ENCODE measurements at regions not wholly inside any gene's neighbourhood (a gene's known extent, or its start where the extent isn't known, plus 50 kb on each side); places are given as distances from the start of the nearest gene placed in this dataset.

- Histone ChIP-seq H3K4me1 (peaks cover 23% of the 10 kb centered on the region), H3K9me3 (no peaks in the 10 kb centered on the region), H3K27me3 (replicated peaks; ENCODE audit: control insufficient read depth, insufficient read depth, low read length) (no peaks in the 10 kb centered on the region), H3K36me3 (ENCODE audit: control insufficient read depth, insufficient read depth, low read length) (no peaks in the 10 kb centered on the region), H3K4me3 (ENCODE audit: low read depth, low read length) (no peak overlapping the region)
- H3K9me3 Mint-ChIP-seq (ENCODE audit: unreplicated experiment) = no peaks in the 10 kb centered on the region
- CTCF ChIA-PET = no interaction called here
- H3K27ac Mint-ChIP-seq (ENCODE audit: unreplicated experiment) = no peak overlapping the region
- BruUV-seq (replicated peaks) = no TSS peak
- H3K36me3 Mint-ChIP-seq (ENCODE audit: insufficient read depth, unreplicated experiment) = no peaks in the 10 kb centered on the region
- H3K27me3 Mint-ChIP-seq (ENCODE audit: insufficient read depth, unreplicated experiment) = no peaks in the 10 kb centered on the region
- intact Hi-C loops (cut with micrococcal nuclease; ENCODE audit: unreplicated experiment) = no loop called here
- DNase-seq = no peak
- TF ChIP-seq, protein P1, sequence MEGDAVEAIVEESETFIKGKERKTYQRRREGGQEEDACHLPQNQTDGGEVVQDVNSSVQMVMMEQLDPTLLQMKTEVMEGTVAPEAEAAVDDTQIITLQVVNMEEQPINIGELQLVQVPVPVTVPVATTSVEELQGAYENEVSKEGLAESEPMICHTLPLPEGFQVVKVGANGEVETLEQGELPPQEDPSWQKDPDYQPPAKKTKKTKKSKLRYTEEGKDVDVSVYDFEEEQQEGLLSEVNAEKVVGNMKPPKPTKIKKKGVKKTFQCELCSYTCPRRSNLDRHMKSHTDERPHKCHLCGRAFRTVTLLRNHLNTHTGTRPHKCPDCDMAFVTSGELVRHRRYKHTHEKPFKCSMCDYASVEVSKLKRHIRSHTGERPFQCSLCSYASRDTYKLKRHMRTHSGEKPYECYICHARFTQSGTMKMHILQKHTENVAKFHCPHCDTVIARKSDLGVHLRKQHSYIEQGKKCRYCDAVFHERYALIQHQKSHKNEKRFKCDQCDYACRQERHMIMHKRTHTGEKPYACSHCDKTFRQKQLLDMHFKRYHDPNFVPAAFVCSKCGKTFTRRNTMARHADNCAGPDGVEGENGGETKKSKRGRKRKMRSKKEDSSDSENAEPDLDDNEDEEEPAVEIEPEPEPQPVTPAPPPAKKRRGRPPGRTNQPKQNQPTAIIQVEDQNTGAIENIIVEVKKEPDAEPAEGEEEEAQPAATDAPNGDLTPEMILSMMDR (IDR thresholded peaks at IDR 0.05; ENCODE audit: insufficient read depth in 1 of 2, low read depth in 1 of 2, low read length in 1 of 2, severe bottlenecking in 1 of 2, unreplicated experiment in 1 of 2) = no peak
- H3K4me3 Mint-ChIP-seq (ENCODE audit: unreplicated experiment) = no peak overlapping the region
- peaks cover 16% of the 10 kb centered on the region for H3K4me1 Mint-ChIP-seq (ENCODE audit: low read depth, unreplicated experiment)
- POLR2A ChIA-PET = no interaction called here
Observed at GRCh38 chr9:107615321-107615720, 125.8 kb upstream of the KLF4 start.

DNA sequence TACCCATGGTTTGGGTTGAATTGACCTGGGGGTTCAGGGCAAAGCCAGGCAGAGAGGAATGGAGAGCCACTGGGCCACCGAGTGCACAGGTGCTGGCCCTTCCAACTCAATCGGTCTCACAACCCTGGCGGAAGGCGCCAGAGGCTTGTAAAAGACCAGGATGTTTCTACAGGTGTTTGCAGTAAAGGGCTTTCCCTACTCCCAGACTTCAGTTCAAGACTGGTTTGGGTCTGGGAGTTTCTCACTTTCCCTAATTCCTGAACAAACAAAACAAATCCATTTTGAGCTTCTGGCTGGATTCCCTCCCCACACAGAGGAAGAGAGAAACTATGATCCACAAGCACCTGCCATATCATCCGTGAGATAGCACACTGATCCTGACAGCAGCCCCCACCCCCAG lies 125.2 kb upstream of the KLF4 start:
- no TSS peak for BruUV-seq (replicated peaks)
- no peaks in the 10 kb centered on the region for H3K36me3 Mint-ChIP-seq (ENCODE audit: insufficient read depth, unreplicated experiment)
- peaks cover 23% of the 10 kb centered on the region for H3K4me1 ChIP-seq

DNA sequence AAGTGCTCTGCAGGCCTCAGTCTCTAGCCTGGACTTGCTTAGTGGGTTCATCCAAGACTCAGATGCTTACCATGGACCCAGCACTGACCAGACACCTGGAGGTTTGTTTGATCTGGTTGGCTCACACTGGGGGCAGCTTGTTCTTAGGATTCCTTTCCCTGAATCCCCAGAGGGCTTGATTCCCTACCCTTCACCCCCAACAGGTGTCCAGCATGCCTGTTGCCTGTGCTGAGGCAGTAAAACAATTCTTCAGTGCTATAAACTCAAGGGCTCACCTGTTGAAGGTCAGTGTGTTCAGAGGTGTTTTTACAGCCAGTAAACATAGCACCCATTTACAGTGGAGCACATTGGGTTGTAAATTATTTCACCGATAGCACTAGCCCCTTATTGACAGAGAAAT lies 123.8 kb upstream of the KLF4 start:
- ChIA-PET POLR2A (no interaction called here), CTCF (no interaction called here)
- Mint-ChIP-seq H3K4me1 (ENCODE audit: low read depth, unreplicated experiment) (peaks cover 13% of the 10 kb centered on the region), H3K27me3 (ENCODE audit: insufficient read depth, unreplicated experiment) (peaks cover 3% of the 10 kb centered on the region), H3K36me3 (ENCODE audit: insufficient read depth, unreplicated experiment) (no peaks in the 10 kb centered on the region), H3K27ac (ENCODE audit: unreplicated experiment) (no peak overlapping the region), H3K9me3 (ENCODE audit: unreplicated experiment) (no peaks in the 10 kb centered on the region), H3K4me3 (ENCODE audit: unreplicated experiment) (no peak overlapping the region)
- intact Hi-C loops (cut with micrococcal nuclease; ENCODE audit: unreplicated experiment) = loop anchor here (1.0 to 5.0 kb wide), 3 partner anchors 8 to 179 kb away; no protein-coding TSS in a partner anchor
- no peaks in the 10 kb centered on the region for H3K27me3 ChIP-seq (replicated peaks; ENCODE audit: control insufficient read depth, insufficient read depth, low read length)
- DNase-seq = peak; percentile 56 to 82
- BruUV-seq (replicated peaks) = no TSS peak
- no peak overlapping the region for H3K4me3 ChIP-seq (ENCODE audit: low read depth, low read length)
- H3K36me3 ChIP-seq (ENCODE audit: control insufficient read depth, insufficient read depth, low read length) = no peaks in the 10 kb centered on the region
- TF ChIP-seq, protein P1 (IDR thresholded peaks at IDR 0.05; ENCODE audit: insufficient read depth in 1 of 2, low read depth in 1 of 2, low read length in 1 of 2, severe bottlenecking in 1 of 2, unreplicated experiment in 1 of 2) = no peak
- peaks cover 23% of the 10 kb centered on the region for H3K4me1 ChIP-seq
- H3K9me3 ChIP-seq = no peaks in the 10 kb centered on the region

More for the DNA sequence above, 125.2 kb upstream of the KLF4 start:
- peak in 1 of 2 experiments; percentile 25 for DNase-seq
- H3K9me3 ChIP-seq = no peaks in the 10 kb centered on the region
- no peak overlapping the region for H3K4me3 Mint-ChIP-seq (ENCODE audit: unreplicated experiment)
- TF ChIP-seq, protein P1 (IDR thresholded peaks at IDR 0.05; ENCODE audit: insufficient read depth in 1 of 2, low read depth in 1 of 2, low read length in 1 of 2, severe bottlenecking in 1 of 2, unreplicated experiment in 1 of 2) = no peak
- H3K36me3 ChIP-seq (ENCODE audit: control insufficient read depth, insufficient read depth, low read length) = no peaks in the 10 kb centered on the region
- H3K4me1 Mint-ChIP-seq (ENCODE audit: low read depth, unreplicated experiment) = peaks cover 13% of the 10 kb centered on the region
- peaks cover 3% of the 10 kb centered on the region for H3K27me3 Mint-ChIP-seq (ENCODE audit: insufficient read depth, unreplicated experiment)
- no peak overlapping the region for H3K4me3 ChIP-seq (ENCODE audit: low read depth, low read length)
- no peaks in the 10 kb centered on the region for H3K27me3 ChIP-seq (replicated peaks; ENCODE audit: control insufficient read depth, insufficient read depth, low read length)
- CTCF ChIA-PET = no interaction called here
- H3K9me3 Mint-ChIP-seq (ENCODE audit: unreplicated experiment) = no peaks in the 10 kb centered on the region
- POLR2A ChIA-PET = no interaction called here
- H3K27ac Mint-ChIP-seq (ENCODE audit: unreplicated experiment) = no peak overlapping the region
- intact Hi-C loops (cut with micrococcal nuclease; ENCODE audit: unreplicated experiment) = loop anchor here (5.0 kb wide), 1 partner anchor 178 kb away; no protein-coding TSS in a partner anchor

All from Caco-2 (cell line).